Stimulated activated CD8-positive, alpha-beta memory T cell treated with anti-CD3 and anti-CD28 coated beads, Interleukin-12 subunit alpha, Interleukin-12 subunit beta, amount 100 ng/mL, for 4 hours (primary cell): ENCODE measurements at regions not wholly inside any gene's neighbourhood (a gene's known extent, or its start where the extent isn't known, plus 50 kb on each side); places are given as distances from the start of the nearest gene placed in this dataset.

Source experiments
- DNase-seq: peaks from one replicate; pipeline ENCODE4 v3.0.0-alpha.2; 2020; ENCODE audit warnings: low read depth

GRCh38 chr1:204736836-204737235 lies 51.3 kb upstream of the LRRN2 start:
- no peak for DNase-seq

- no peak for DNase-seq
These were observed 53.0 kb upstream of the LRRN2 start for GRCh38 chr1:204738506-204738905.

GRCh38 chr1:204740354-204740753 lies 54.8 kb upstream of the LRRN2 start:
- no peak for DNase-seq

GRCh38 chr1:204741440-204741839 lies 55.9 kb upstream of the LRRN2 start:
- DNase-seq = no peak

- no peak for DNase-seq
These were observed 57.2 kb upstream of the LRRN2 start for GRCh38 chr1:204742676-204743251.

GRCh38 chr1:204744107-204744779 lies 58.7 kb upstream of the LRRN2 start:
- no peak for DNase-seq

GRCh38 chr1:204746838-204747442 lies 61.4 kb upstream of the LRRN2 start:
- peak; percentile 12 for DNase-seq

GRCh38 chr1:204751480-204751879 lies 65.9 kb upstream of the LRRN2 start:
- DNase-seq = no peak

GRCh38 chr1:204751883-204752687 lies 66.5 kb upstream of the LRRN2 start:
- DNase-seq = no peak

GRCh38 chr1:204752688-204753040 lies 67.1 kb upstream of the LRRN2 start:
- no peak for DNase-seq

GRCh38 chr1:204754821-204755220 lies 69.3 kb upstream of the LRRN2 start:
- DNase-seq = no peak

- no peak for DNase-seq
These were observed 70.8 kb upstream of the LRRN2 start for GRCh38 chr1:204756349-204756748.

GRCh38 chr1:204756811-204757210 lies 71.3 kb upstream of the LRRN2 start:
- no peak for DNase-seq

GRCh38 chr1:204758601-204759000 lies 73.1 kb upstream of the LRRN2 start:
- DNase-seq = no peak

- DNase-seq = no peak
These were observed 74.8 kb upstream of the LRRN2 start for GRCh38 chr1:204760350-204760749.

GRCh38 chr1:204760757-204761156 lies 75.2 kb upstream of the LRRN2 start:
- DNase-seq = no peak

GRCh38 chr1:204763773-204764427 lies 78.4 kb upstream of the LRRN2 start:
- DNase-seq = peak; percentile 49

GRCh38 chr1:204769997-204770396 lies 84.5 kb upstream of the LRRN2 start:
- DNase-seq = no peak

- DNase-seq = no peak
These were observed 85.8 kb upstream of the LRRN2 start for GRCh38 chr1:204771358-204771757.

- DNase-seq = no peak
These were observed 87.7 kb upstream of the LRRN2 start for GRCh38 chr1:204773246-204773645.

- no peak for DNase-seq
These were observed 90.0 kb upstream of the LRRN2 start for GRCh38 chr1:204775546-204775945.

GRCh38 chr1:204777591-204777990 lies 92.1 kb upstream of the LRRN2 start:
- DNase-seq = no peak
